ENCODE measurements at regions not wholly inside any gene's neighbourhood (a gene's known extent, or its start where the extent isn't known, plus 50 kb on each side); places are given as distances from the start of the nearest gene placed in this dataset.

DNA sequence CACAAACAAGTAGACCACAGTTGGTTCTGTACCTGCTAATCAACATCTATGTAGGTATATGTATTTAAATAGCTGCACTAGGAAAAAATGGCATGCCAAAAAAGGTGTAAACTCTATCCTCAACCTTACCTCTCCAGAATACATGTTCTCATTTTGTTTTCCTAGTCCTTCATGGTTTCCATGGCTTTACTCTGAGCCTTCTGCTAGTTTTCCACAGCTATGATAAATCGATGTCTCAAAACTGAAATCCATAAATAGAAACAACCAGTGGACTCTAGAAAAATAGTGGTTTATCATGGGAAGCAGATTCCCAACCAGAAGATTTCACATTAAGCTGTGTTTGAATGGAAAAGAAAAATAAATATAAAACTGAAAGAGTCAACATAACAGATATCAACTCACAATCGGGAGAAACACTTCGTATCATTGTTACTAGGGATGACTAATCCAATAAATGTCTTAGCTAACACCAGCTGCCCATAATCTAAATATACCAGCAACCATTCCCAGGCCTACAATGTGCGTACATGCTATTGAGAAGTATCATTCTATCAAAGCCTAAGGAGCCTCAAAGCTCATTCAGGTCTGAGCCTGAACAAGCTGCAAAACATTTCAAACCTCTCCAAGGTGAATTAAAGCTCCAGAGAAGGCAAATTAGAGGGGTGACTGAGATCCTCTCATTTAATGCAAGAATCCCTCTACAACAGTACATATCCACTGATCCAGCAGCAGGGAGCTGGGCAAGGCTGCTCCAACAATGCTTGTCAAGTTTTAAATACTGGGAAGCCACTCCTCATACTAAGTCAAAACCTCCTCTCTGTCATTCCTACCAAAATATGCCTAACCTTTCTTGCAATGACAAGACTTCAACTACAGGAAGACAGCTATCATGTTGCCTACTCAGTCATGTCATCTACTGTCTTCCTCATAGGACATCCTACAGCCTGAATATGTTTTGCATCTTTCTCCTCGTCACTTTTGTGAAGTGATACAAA lies 90.2 kb downstream of the KCTD12 start:
- DNase-seq: no peak

DNA sequence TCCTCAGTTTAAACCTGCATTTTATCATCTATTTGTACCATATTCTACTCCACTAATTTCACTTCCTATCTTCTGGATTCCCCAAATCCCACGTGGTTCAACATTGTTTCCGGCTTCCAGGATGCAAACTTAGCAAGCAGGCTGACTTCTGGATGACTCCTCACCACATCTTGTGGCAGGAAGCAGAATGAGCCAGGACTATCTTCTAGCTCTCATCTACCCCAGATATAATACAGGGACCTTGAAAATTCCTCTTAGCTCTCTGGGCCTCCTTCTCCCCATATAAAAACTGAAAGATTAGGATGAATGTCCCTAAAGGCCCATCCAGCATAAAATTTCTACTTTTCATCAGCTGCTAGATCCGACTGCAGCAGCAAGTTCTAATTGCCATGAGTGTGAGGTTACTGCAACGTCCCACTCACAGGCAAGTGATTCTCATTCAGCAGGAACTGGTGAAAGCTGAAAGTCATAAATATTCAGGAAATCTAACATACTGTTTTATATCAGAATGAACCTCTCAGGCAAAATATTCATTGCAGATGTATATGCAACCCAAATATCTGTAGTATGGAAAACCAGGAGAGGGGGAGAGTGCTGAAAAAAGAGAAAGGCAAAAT lies 93.4 kb downstream of the KCTD12 start:
- DNase-seq: no peak

- no peak for DNase-seq
These were observed 95.0 kb downstream of the KCTD12 start for GRCh38 chr13:76790980-76791819.

DNA sequence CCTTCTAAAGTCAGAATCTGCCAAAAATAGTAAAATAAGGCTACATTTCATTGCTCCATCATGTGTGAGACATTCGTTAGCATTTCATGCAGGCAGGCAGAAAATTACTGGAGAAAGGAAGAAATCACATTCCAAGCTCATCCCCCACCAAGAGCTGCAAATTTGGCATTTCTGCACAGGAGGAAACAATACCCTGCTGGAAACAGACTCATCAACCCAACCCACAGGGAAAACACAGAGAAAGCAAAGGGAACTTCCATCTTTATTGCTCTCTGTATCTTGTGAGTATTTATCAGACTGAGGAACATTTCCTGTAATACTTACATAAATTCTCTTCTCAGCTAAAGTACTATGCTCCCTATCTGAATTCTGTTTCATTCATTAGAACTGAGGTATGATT lies 95.7 kb downstream of the KCTD12 start:
- no peak for DNase-seq

DNA sequence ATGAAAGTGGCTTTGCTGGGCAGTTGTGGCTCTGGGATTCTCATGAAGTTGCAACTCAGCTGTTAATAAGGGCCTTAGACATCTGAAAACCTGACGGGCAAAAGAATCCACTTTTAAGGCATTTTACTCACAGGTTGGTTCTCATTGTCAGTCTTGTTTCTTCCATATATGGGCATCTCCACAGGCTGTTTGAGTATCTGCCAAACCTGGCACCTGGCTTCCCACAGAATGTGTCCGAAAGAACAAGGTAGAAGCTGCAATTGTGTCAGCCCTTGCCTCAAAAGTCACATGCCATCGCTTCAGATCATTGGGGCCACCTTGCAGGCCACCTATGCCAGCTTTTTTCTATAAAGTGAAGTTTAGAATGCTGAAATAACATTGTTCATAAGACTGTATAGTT lies 102.4 kb downstream of the KCTD12 start:
- DNase-seq: no peak

- no peak for DNase-seq
These were observed 107.4 kb downstream of the KCTD12 start for GRCh38 chr13:76778853-76779252.

- no peak for DNase-seq
These were observed 109.1 kb downstream of the KCTD12 start for GRCh38 chr13:76777096-76777495.

DNA sequence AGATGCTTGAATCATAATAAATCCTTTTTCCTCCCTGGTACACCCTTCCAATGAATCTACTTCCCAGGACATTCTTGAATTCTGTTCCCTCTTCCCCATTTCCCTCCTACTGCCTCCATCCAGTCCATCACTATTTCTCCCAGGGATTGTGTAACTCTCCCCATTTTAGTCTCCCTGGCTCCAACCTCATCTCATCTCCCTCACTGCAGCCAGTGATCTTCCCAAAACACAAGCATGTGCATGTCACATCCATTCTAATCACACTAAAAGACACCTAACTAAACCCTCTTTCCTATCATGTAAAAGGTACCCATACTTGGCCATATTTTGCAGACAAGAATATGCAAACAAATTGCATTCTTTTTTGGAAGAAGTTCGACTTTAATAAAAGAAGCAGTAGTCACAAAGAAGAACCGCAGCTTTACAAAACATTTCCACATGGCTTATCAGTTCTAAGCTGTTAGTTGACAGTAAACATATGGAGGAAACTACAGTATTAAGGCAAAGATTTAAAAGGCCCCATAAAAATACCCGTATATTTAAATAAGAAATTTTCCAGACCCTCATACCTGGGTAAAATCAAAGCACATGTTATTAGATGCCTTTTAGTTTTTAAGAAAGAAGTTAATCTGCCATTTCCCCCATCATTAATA lies 111.0 kb downstream of the KCTD12 start:
- no peak for DNase-seq

GRCh38 chr13:76773448-76774094 lies 112.6 kb downstream of the KCTD12 start:
- DNase-seq: no peak

DNA sequence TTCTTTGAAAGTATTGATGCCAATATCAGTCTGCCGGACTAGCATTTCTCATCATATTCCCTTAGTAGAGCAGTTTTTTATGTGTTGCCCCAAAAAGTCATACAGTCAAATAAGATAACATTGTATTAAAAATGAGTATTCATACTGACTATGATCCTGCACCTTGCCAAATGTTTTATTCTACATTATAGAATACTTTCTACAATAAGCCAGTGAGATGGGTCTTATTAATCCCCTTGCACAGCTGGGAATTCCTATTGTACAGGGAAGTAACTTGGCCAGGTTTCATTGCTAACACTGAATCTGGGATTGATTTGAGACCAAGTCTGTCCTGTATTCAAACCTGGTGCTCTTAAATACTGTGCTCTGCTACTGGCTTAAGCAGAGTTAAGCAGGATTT lies 114.0 kb downstream of the KCTD12 start:
- no peak for DNase-seq

DNA sequence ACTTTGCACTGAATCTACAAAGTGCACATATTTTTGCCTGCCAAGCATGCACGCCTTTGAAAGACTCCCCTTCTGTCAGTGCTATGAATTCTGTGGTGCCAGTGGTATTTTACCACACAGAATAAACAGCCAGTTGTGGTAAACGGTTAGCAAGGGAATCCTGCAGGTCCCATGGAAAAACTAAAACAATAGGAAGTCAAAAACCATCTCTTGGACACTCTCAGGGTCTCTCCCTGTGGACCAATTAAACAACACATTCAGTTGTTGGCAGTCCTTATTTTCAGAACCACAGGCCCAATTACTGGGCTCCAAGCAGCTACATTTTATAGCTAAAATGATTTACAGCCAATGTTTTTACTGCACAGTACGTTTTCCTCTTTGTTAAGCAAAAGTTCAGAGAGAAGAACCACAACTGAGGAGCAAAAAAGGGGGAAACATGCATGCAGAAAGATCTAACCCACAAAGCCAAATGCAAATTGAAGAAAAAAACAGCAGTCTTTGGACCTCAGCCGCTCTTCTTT lies 116.9 kb downstream of the KCTD12 start:
- DNase-seq: no peak

DNA sequence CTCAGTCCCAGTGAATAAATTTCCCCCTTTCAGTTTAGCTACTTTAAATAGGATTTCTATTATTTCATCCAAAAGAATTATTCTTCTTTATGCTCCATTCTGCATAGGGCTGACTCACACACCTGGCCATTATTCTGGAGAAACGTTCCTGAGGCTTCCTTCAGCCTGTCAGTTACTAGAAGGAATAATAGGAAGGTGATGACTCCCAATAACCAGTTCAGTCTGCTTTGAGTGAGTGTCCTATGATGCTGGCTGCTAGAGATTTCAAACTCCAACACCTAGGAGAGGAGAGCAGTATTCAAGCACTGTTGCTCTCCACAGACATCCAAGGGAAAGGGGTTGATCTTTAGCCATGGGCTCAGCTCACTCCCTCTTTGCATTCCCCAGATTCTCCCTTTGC lies 117.8 kb downstream of the KCTD12 start:
- DNase-seq: no peak

GRCh38 chr13:76764916-76765315 lies 121.3 kb downstream of the KCTD12 start:
- DNase-seq: no peak

GRCh38 chr13:76764429-76764828 lies 121.8 kb downstream of the KCTD12 start:
- DNase-seq: no peak

DNA sequence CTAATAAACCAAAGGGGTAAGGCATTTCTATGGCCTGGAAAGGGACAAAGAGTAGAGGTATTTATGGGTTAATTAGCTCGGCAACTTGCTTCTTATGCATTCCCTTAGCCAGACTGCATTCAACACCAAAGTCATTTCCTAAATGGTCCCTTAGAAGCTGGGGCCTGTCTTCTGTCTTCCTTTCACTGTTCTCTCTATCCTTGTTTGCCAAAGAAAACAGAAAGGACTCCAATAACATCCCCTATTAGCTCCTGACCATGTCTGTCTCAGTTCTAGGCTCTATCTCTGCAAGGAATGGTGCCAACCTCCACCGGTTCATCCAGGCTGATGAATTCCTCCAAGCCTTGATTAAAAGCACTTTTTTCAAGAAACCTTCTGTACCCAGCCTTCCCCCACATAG lies 123.5 kb downstream of the KCTD12 start:
- no peak for DNase-seq

- DNase-seq: no peak
These were observed 126.3 kb downstream of the KCTD12 start for GRCh38 chr13:76759877-76760276.

- DNase-seq: no peak
These were observed 127.5 kb downstream of the KCTD12 start for GRCh38 chr13:76758738-76759137.

GRCh38 chr13:76758257-76758656 lies 127.9 kb downstream of the KCTD12 start:
- no peak for DNase-seq

- no peak for DNase-seq
These were observed 129.8 kb downstream of the KCTD12 start for GRCh38 chr13:76756451-76756850.

- no peak for DNase-seq
These were observed 131.8 kb downstream of the KCTD12 start for GRCh38 chr13:76754414-76754813.

DNA sequence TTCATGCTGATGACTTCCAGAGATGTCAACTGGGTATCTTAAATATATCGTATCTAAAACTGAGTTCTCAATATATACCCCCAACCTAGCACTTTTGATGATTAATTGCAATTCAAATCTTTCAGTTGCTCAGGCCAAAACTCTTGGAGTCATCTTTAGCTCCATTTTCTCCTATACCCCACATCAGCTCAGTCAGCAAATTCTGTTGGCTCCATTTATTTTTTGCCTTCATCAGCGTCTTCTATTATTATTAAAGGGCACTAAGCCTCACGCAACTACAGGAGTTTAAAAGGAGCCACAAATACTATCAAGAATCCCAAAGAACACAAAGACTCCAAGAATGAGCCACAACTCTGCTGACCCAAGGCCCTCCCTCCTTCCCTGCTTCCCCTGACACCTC lies 134.9 kb downstream of the KCTD12 start:
- no peak for DNase-seq

- no peak for DNase-seq
These were observed 136.1 kb downstream of the KCTD12 start for GRCh38 chr13:76750126-76750525.
